ENCODE measurements at regions not wholly inside any gene's neighbourhood (a gene's known extent, or its start where the extent isn't known, plus 50 kb on each side); places are given as distances from the start of the nearest gene placed in this dataset.

GRCh38 chr10:62727934-62728333, 76.6 kb upstream of the ADO start:
- TF ChIP-seq CTCF (optimal IDR thresholded peaks at IDR 0.05 in 1 of 3, IDR thresholded peaks at IDR 0.05 in 1 of 3, conservative IDR thresholded peaks at IDR 0.05 in 1 of 3; ENCODE audit: extremely low read depth in 1 of 3, insufficient read depth in 2 of 3, low read length in 3 of 3) (no peak), EZH2 (IDR thresholded peaks at IDR 0.05; ENCODE audit: low read length) (no peak)
